22Rv1 (cell line): ENCODE measurements at regions not wholly inside any gene's neighbourhood (a gene's known extent, or its start where the extent isn't known, plus 50 kb on each side); places are given as distances from the start of the nearest gene placed in this dataset.

ENCODE experiments used
- ZFX ChIP-seq: fragments of 450-650 bp; IDR thresholded peaks from 2 replicates; pipeline ENCODE4 v1.6.1; 2017; ENCODE audit warnings: antibody characterized with exemption, borderline replicate concordance
- TF ChIP-seq, protein P1 (sequence below): fragments of 450-650 bp; IDR thresholded peaks from 2 replicates; pipeline ENCODE4 v1.5.1; 2017; ENCODE audit warnings: mild to moderate bottlenecking

DNA sequence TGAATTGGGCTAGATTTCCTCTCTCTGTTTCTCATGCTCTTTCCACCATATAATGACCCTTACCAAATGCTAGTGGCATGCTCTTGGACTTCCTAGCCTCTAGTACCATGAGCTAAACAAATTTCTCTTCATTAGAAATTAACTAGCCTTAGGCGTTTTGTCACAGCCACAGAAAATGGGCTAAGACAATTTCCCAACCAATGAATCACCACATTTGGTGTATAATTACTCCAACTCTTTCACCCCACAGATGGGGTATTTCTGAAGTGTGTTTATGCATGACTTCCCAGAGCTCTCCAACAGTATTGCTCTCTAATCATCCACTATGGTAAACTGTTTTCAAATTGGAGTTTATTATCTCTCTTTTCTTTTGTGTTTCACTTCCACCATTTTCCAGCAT lies 1041.1 kb upstream of the COX7C start:
- TF ChIP-seq, protein P1, sequence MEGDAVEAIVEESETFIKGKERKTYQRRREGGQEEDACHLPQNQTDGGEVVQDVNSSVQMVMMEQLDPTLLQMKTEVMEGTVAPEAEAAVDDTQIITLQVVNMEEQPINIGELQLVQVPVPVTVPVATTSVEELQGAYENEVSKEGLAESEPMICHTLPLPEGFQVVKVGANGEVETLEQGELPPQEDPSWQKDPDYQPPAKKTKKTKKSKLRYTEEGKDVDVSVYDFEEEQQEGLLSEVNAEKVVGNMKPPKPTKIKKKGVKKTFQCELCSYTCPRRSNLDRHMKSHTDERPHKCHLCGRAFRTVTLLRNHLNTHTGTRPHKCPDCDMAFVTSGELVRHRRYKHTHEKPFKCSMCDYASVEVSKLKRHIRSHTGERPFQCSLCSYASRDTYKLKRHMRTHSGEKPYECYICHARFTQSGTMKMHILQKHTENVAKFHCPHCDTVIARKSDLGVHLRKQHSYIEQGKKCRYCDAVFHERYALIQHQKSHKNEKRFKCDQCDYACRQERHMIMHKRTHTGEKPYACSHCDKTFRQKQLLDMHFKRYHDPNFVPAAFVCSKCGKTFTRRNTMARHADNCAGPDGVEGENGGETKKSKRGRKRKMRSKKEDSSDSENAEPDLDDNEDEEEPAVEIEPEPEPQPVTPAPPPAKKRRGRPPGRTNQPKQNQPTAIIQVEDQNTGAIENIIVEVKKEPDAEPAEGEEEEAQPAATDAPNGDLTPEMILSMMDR: no peak
- TF ChIP-seq ZFX: no peak
